ENCODE measurements at regions not wholly inside any gene's neighbourhood (a gene's known extent, or its start where the extent isn't known, plus 50 kb on each side); places are given as distances from the start of the nearest gene placed in this dataset.

- no peak for TF ChIP-seq ZNF655 (CRISPR knock-in tag; IDR thresholded peaks at IDR 0.05)
Observed at GRCh38 chr6:119466226-119466625, 116.7 kb upstream of the MAN1A1 start (continued).

- Histone ChIP-seq H2AFZ (ENCODE audit: low read depth, low read length) (no peak overlapping the region), H3K79me2 (ENCODE audit: control insufficient read depth, insufficient read depth, low read length) (no peaks in the 10 kb centered on the region), H3K4me3 (no peak overlapping the region), H3K27me3 (ENCODE audit: control insufficient read depth in 2 of 2, insufficient read depth in 2 of 2, low read length in 2 of 2) (no peaks in the 10 kb centered on the region), H4K20me1 (replicated peaks; ENCODE audit: control insufficient read depth, insufficient read depth, low read length) (no peaks in the 10 kb centered on the region), H3K4me1 (replicated peaks in 1 of 2; ENCODE audit: control insufficient read depth in 2 of 2, insufficient read depth in 2 of 2, low read length in 2 of 2) (no peaks in the 10 kb centered on the region), H3K4me2 (ENCODE audit: insufficient read depth, low read length) (no peak overlapping the region), H3K9me3 (replicated peaks; ENCODE audit: control insufficient read depth, insufficient read depth, low read depth, low read length) (no peaks in the 10 kb centered on the region), H3K9ac (ENCODE audit: insufficient read depth in 1 of 2, low read depth in 2 of 2, low read length in 2 of 2) (no peak overlapping the region), H3K36me3 (ENCODE audit: control insufficient read depth, insufficient read depth, low read length) (no peaks in the 10 kb centered on the region), H3K27ac (ENCODE audit: extremely low read depth, low read depth, low read length) (no peak overlapping the region), H3K9me1 (ENCODE audit: control insufficient read depth, insufficient read depth, low read length) (no peaks in the 10 kb centered on the region)
- in situ Hi-C loops (cut with MboI), result no loop called here
- 46% methylated on average over 4 of the region's 4 CpGs for WGBS (ENCODE audit: insufficient coverage, low coverage, missing lambda C conversion rate)
- FAIRE-seq, result no peak
- DNase-seq (ENCODE audit: extremely low read depth in 1 of 4, low spot score in 3 of 4), result no peak
- TF ChIP-seq ZBTB1 (CRISPR knock-in tag; IDR thresholded peaks at IDR 0.05; ENCODE audit: borderline replicate concordance, low read depth) (no peak), MBD2 (IDR thresholded peaks at IDR 0.05; ENCODE audit: borderline replicate concordance, low read depth) (no peak), MLLT1 (IDR thresholded peaks at IDR 0.05) (no peak), BCLAF1 (IDR thresholded peaks at IDR 0.05; ENCODE audit: borderline replicate concordance in 1 of 2, control insufficient read depth in 1 of 2, low read depth in 2 of 2, low read length in 1 of 2) (no peak), SMAD4 (CRISPR knock-in tag; conservative IDR thresholded peaks at IDR 0.05) (no peak)
- POLR2A ChIA-PET, result interaction anchor here (0.7 to 2.5 kb wide), 3 partner anchors 14 to 36 kb away, joined by 3 to 8 read pairs (median 4); no protein-coding TSS in a partner anchor
- CTCF ChIA-PET (ENCODE audit: low intra/inter-chr PET ratio), result no interaction called here
- intact Hi-C loops (cut with micrococcal nuclease), result no loop called here
- ATAC-seq, result no peak
- no TSS peak for BruUV-seq (replicated peaks)
Observed at GRCh38 chr6:119463081-119463626, 113.6 kb upstream of the MAN1A1 start.
